ENCODE measurements at regions not wholly inside any gene's neighbourhood (a gene's known extent, or its start where the extent isn't known, plus 50 kb on each side); places are given as distances from the start of the nearest gene placed in this dataset.

DNA sequence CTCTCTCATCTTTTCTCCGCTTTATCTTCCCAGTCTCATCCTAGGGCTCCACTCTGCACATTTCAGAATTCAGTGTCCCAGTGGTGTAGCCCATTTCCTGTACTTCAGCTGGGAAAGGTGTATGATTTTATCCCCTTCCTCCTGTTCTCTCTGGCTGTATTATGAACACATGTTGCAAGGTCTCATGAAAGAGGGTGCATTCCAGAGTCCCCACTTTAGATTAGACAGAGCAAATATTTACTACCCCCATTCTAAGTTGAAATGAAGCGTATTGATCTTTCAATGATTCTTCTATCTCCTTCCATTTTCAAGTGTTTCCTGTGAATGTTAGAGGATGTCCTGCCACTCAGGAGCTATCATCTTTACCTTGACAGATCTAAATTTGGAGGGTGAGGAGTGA, 123.2 kb downstream of the WIF1 start:
- TF ChIP-seq, protein P1, sequence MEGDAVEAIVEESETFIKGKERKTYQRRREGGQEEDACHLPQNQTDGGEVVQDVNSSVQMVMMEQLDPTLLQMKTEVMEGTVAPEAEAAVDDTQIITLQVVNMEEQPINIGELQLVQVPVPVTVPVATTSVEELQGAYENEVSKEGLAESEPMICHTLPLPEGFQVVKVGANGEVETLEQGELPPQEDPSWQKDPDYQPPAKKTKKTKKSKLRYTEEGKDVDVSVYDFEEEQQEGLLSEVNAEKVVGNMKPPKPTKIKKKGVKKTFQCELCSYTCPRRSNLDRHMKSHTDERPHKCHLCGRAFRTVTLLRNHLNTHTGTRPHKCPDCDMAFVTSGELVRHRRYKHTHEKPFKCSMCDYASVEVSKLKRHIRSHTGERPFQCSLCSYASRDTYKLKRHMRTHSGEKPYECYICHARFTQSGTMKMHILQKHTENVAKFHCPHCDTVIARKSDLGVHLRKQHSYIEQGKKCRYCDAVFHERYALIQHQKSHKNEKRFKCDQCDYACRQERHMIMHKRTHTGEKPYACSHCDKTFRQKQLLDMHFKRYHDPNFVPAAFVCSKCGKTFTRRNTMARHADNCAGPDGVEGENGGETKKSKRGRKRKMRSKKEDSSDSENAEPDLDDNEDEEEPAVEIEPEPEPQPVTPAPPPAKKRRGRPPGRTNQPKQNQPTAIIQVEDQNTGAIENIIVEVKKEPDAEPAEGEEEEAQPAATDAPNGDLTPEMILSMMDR (IDR thresholded peaks at IDR 0.05), result no peak
- TF ChIP-seq POLR2A (IDR thresholded peaks at IDR 0.05), result no peak

Data from body of pancreas (tissue), 4 donors.